K562 (cell line): ENCODE measurements at regions not wholly inside any gene's neighbourhood (a gene's known extent, or its start where the extent isn't known, plus 50 kb on each side); places are given as distances from the start of the nearest gene placed in this dataset.

Experiments used
- ATAC-seq: fragments of 200-7000 bp; cut with Tn5 transposase; 3 replicates; pipeline ENCODE4 v1.9.1; 2020; ENCODE audit warnings: moderate library complexity
- BruUV-seq: library from RNA; stranded (reverse); fragments of 400-500 nt; replicated peaks from 2 replicates; lab custom pipeline; 2021; lab: Mats Ljungman, UMichigan
- CTCF ChIA-PET: fragments of 300-600 bp; formaldehyde crosslinking; extraction: SDS; loops from one replicate; lab custom pipeline; 2021; ENCODE audit warnings: low intra/inter-chr PET ratio; lab: Yijun Ruan, JAX
- POLR2A ChIA-PET: fragments of 300-600, 350-650 bp; sonication (Branson Sonifier 250); formaldehyde crosslinking; extraction: SDS; loops from one replicate; lab custom pipeline; 2021; ENCODE audit warnings: antibody characterized with exemption, inconsistent platforms; lab: Yijun Ruan, JAX
- DNase-seq, 4 experiments: peaks; one replicate each; pipeline versions ENCODE4 v3.0.0 to v3.0.0-alpha.2; 2011 to 2018; ENCODE audit warnings: low spot score in 3 of 4, mixed read lengths in 3 of 4; ENCODE audit errors: extremely low read depth in 1 of 4
- FAIRE-seq: peaks from 2 replicates; lab custom pipeline; 2011; peaks lifted over from hg19 to GRCh38; lab: Jason Lieb, UNC
- H2AFZ ChIP-seq: 2 replicates; pipeline ENCODE4 v1.6.0; 2011; ENCODE audit warnings: low read depth, low read length, control low read depth, inconsistent platforms
- H3K27ac ChIP-seq: fragments of 200-600 bp; 3 replicates; pipeline ENCODE4 v1.8.0; 2011; ENCODE audit warnings: low read depth, mild to moderate bottlenecking, control low read depth, inconsistent platforms, low read length, moderate library complexity, mixed read lengths; ENCODE audit errors: extremely low read depth
- H3K27me3 ChIP-seq, 2 experiments: fragments of 300-600 bp in 1 of 2; 2 replicates in 1 of 2; 3 replicates in 1 of 2; pipeline versions ENCODE4 v1.6.0 to v1.8.0; 2011; ENCODE audit warnings: inconsistent platforms in 2 of 2, low read length in 2 of 2, mild to moderate bottlenecking in 1 of 2, mixed read lengths in 1 of 2, moderate library complexity in 1 of 2; ENCODE audit not compliant: control insufficient read depth in 2 of 2, insufficient read depth in 2 of 2
- H3K36me3 ChIP-seq: fragments of 300-600 bp; 3 replicates; pipeline ENCODE4 v1.8.0; 2011; ENCODE audit warnings: mild to moderate bottlenecking, low read length, inconsistent platforms; ENCODE audit not compliant: control insufficient read depth, insufficient read depth
- H3K4me1 ChIP-seq, 2 experiments: fragments of 200-600 bp in 1 of 2; replicated peaks in 1 of 2; 2 replicates in 1 of 2; 3 replicates in 1 of 2; pipeline versions ENCODE4 v1.5.1 to v1.8.0; 2011; ENCODE audit warnings: inconsistent platforms in 2 of 2, low read length in 2 of 2, mild to moderate bottlenecking in 1 of 2, mixed read lengths in 1 of 2, moderate library complexity in 1 of 2; ENCODE audit not compliant: control insufficient read depth in 2 of 2, insufficient read depth in 2 of 2
- H3K4me2 ChIP-seq: 2 replicates; pipeline ENCODE4 v1.6.1; 2011; ENCODE audit warnings: low read length, control low read depth, inconsistent platforms, mixed read lengths; ENCODE audit not compliant: insufficient read depth
- H3K4me3 ChIP-seq: fragments of 200-600 bp; sonication (generic), shearing (Covaris generic); 2 replicates; pipeline ENCODE4 v1.5.1; 2016; ENCODE audit warnings: control low read depth, inconsistent platforms
- H3K79me2 ChIP-seq: fragments of 200-600 bp; 3 replicates; pipeline ENCODE4 v1.8.0; 2011; ENCODE audit warnings: low read length, inconsistent platforms; ENCODE audit not compliant: control insufficient read depth, insufficient read depth
- H3K9ac ChIP-seq, 2 experiments: 2 replicates each; pipeline versions ENCODE4 v1.6.0 to v1.6.1; 2011; ENCODE audit warnings: low read depth in 2 of 2, low read length in 2 of 2, control low read depth in 1 of 2, inconsistent platforms in 1 of 2, mild to moderate bottlenecking in 1 of 2, mixed read lengths in 1 of 2; ENCODE audit not compliant: insufficient read depth in 1 of 2
- H3K9me1 ChIP-seq: one replicate; pipeline ENCODE4 v1.6.0; 2011; ENCODE audit warnings: inconsistent platforms, mild to moderate bottlenecking, low read length, moderate library complexity; ENCODE audit not compliant: control insufficient read depth, insufficient read depth
- H3K9me3 ChIP-seq: replicated peaks from 2 replicates; pipeline ENCODE4 v1.5.1; 2011; ENCODE audit warnings: low read depth, low read length, inconsistent platforms; ENCODE audit not compliant: control insufficient read depth, insufficient read depth
- H4K20me1 ChIP-seq: replicated peaks from 2 replicates; pipeline ENCODE4 v1.6.1; 2011; ENCODE audit warnings: low read length, inconsistent platforms, mixed read lengths; ENCODE audit not compliant: control insufficient read depth, insufficient read depth
- DIDO1 ChIP-seq: fragments of 450-650 bp; IDR thresholded peaks from 2 replicates; pipeline ENCODE4 v1.6.1; 2016; ENCODE audit warnings: low read depth, missing biosample characterization, missing genetic modification characterization
- DMBX1 ChIP-seq: fragments of 250-450 bp; sonication (Bioruptor Pico); IDR thresholded peaks from 2 replicates; pipeline ENCODE4 v1.8.0; 2022; ENCODE audit warnings: inconsistent platforms, mild to moderate bottlenecking, moderate library complexity, borderline replicate concordance
- FOXM1 ChIP-seq, 2 experiments: fragments of 450-650 bp in 1 of 2; sonication (generic) in 1 of 2; formaldehyde crosslinking in 1 of 2; IDR thresholded peaks; 2 replicates each; pipeline versions ENCODE4 v1.6.1 to v1.9.0; 2017 to 2022; ENCODE audit warnings: low read depth in 2 of 2, mild to moderate bottlenecking in 2 of 2, missing genetic modification reagents in 1 of 2, moderate library complexity in 1 of 2
- PHB ChIP-seq: fragments of 250-450 bp; sonication (Bioruptor Pico); IDR thresholded peaks from 2 replicates; pipeline ENCODE4 v1.5.0; 2021
- TEAD1 ChIP-seq, 2 experiments: fragments of 450-650 bp in 1 of 2; sonication (generic) in 1 of 2; formaldehyde crosslinking; IDR thresholded peaks; 2 replicates each; pipeline versions ENCODE4 v1.4.0 to v1.8.0; 2020 to 2022; ENCODE audit warnings: mild to moderate bottlenecking in 2 of 2, missing genetic modification reagents in 1 of 2
- ZBTB1 ChIP-seq: sonication (generic); formaldehyde crosslinking; IDR thresholded peaks from 2 replicates; pipeline ENCODE4 v1.8.1; 2023; ENCODE audit warnings: missing genetic modification reagents, low read depth, mild to moderate bottlenecking, borderline replicate concordance
- ZNF280A ChIP-seq: fragments of 450-650 bp; IDR thresholded peaks from 2 replicates; pipeline ENCODE4 v1.6.1; 2018; ENCODE audit warnings: mild to moderate bottlenecking, low read depth; ENCODE audit not compliant: partially characterized antibody
- ZNF511 ChIP-seq: sonication (generic); formaldehyde crosslinking; IDR thresholded peaks from 2 replicates; pipeline ENCODE4 v1.8.0; 2022; ENCODE audit warnings: mild to moderate bottlenecking, missing genetic modification reagents
- ZNF644 ChIP-seq: fragments of 200-800 bp; sonication (Bioruptor generic); IDR thresholded peaks from 2 replicates; pipeline ENCODE4 v1.6.1; 2016; ENCODE audit warnings: low read depth, missing genetic modification characterization, missing compliant biosample characterization
- ZNF778 ChIP-seq: fragments of 450-650 bp; formaldehyde crosslinking; IDR thresholded peaks from 2 replicates; pipeline ENCODE4 v1.4.0; 2020; ENCODE audit warnings: mild to moderate bottlenecking, moderate library complexity
- ZNF830 ChIP-seq: fragments of 250-450 bp; sonication (Bioruptor Pico); IDR thresholded peaks from 2 replicates; pipeline ENCODE4 v1.5.0; 2021; ENCODE audit warnings: mild to moderate bottlenecking
- WGBS: fragments of 100-300 bp; shearing (Covaris generic); methylation state at CpG from one replicate; pipeline ENCODE4 v1.1.6; 2016; ENCODE audit warnings: low coverage, mixed read lengths; ENCODE audit not compliant: insufficient coverage; ENCODE audit errors: missing lambda C conversion rate; 5-methylcytosine and 5-hydroxymethylcytosine counted together
- in situ Hi-C: fragments of 300-500 bp; cut with MboI; formaldehyde crosslinking; loops from 4 replicates; pipeline ENCODE4 v1.15.0; 2018; ENCODE audit warnings: inconsistent platforms, mixed read lengths
- intact Hi-C: fragments of 100-400 bp; cut with micrococcal nuclease; formaldehyde crosslinking; loops from 2 replicates; pipeline ENCODE4 v1.14.2; 2022
- TF ChIP-seq, protein P1 (sequence below): fragments of 450-650 bp; formaldehyde crosslinking; IDR thresholded peaks from 2 replicates; pipeline ENCODE4 v1.4.0; 2022; ENCODE audit warnings: missing genetic modification characterization

DNA sequence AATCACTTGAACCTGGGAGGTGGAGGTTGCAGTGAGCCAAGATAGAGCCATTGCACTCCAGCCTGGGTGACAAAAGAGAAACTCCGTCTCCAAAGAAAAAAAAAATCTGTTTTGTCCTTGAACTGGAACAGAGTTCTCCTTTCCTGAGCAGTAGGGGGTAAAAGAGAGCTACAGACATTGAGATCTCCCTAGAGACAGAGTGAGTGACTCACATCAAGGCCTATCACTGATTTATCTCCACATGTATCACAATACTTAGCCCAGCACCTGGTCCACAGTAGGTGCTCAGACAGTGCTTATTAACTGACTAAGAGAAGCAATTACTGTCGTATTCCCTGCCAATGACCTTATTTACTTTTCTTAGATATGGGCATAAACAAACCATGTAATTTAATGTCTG, 354.1 kb upstream of the C1orf87 start:
- POLR2A ChIA-PET = no interaction called here
- CTCF ChIA-PET = no interaction called here
- Histone ChIP-seq H3K9ac (no peak overlapping the region), H3K4me1 (no peaks in the 10 kb centered on the region), H3K27me3 (no peaks in the 10 kb centered on the region), H2AFZ (no peak overlapping the region), H3K4me2 (no peak overlapping the region), H3K79me2 (no peaks in the 10 kb centered on the region), H3K36me3 (no peaks in the 10 kb centered on the region), H4K20me1 (no peaks in the 10 kb centered on the region), H3K9me3 (no peaks in the 10 kb centered on the region; the same call in 1 of the 2 replicates), H3K4me3 (no peak overlapping the region), H3K9me1 (no peaks in the 10 kb centered on the region), H3K27ac (no peak overlapping the region)
- ATAC-seq (no peak), DNase-seq (no peak), FAIRE-seq (no peak)
- in situ Hi-C loops = no loop called here
- no TSS peak for BruUV-seq
- intact Hi-C loops = no loop called here
- 0% methylated on average over 2 of the region's 2 CpGs for WGBS
- TF ChIP-seq PHB (no peak), ZNF280A (no peak), TEAD1 (CRISPR knock-in tag; IDR thresholded peaks at IDR 0.05) (no peak), ZNF778 (no peak), ZNF830 (CRISPR knock-in tag) (no peak), ZBTB1 (CRISPR knock-in tag) (no peak), DIDO1 (tag) (no peak), DMBX1 (CRISPR knock-in tag) (no peak), ZNF511 (CRISPR knock-in tag) (no peak), FOXM1 (IDR thresholded peaks at IDR 0.05; ENCODE audit: low read depth) (no peak), FOXM1 (CRISPR knock-in tag; IDR thresholded peaks at IDR 0.05; ENCODE audit: low read depth) (no peak), ZNF644 (tag) (no peak)
- TF ChIP-seq, protein P1, sequence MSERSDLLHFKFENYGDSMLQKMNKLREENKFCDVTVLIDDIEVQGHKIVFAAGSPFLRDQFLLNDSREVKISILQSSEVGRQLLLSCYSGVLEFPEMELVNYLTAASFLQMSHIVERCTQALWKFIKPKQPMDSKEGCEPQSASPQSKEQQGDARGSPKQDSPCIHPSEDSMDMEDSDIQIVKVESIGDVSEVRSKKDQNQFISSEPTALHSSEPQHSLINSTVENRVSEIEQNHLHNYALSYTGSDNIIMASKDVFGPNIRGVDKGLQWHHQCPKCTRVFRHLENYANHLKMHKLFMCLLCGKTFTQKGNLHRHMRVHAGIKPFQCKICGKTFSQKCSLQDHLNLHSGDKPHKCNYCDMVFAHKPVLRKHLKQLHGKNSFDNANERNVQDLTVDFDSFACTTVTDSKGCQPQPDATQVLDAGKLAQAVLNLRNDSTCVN (CRISPR knock-in tag) = no peak
